Upper lobe of left lung (tissue), 4 donors: ENCODE measurements at regions not wholly inside any gene's neighbourhood (a gene's known extent, or its start where the extent isn't known, plus 50 kb on each side); places are given as distances from the start of the nearest gene placed in this dataset.

ENCODE experiments used
- CTCF ChIP-seq, 6 experiments: fragments of 450-650 bp in 4 of 6; fragments of 200-600 bp in 2 of 6; sonication (generic) in 2 of 6; IDR thresholded peaks; one replicate each; pipeline ENCODE4 v1.5.1; 2016 to 2019; ENCODE audit warnings: antibody characterized with exemption in 6 of 6
- POLR2A ChIP-seq, 4 donors: fragments of 450-650 bp; IDR thresholded peaks; one replicate each; pipeline ENCODE4 v1.5.1; 2016 to 2017; ENCODE audit warnings: antibody characterized with exemption in 4 of 4, mild to moderate bottlenecking in 2 of 4
- POLR2AphosphoS5 ChIP-seq, 2 donors: sonication (generic); formaldehyde crosslinking; IDR thresholded peaks; one replicate each; pipeline ENCODE4 v1.5.1; 2017; ENCODE audit warnings: antibody characterized with exemption in 2 of 2

DNA sequence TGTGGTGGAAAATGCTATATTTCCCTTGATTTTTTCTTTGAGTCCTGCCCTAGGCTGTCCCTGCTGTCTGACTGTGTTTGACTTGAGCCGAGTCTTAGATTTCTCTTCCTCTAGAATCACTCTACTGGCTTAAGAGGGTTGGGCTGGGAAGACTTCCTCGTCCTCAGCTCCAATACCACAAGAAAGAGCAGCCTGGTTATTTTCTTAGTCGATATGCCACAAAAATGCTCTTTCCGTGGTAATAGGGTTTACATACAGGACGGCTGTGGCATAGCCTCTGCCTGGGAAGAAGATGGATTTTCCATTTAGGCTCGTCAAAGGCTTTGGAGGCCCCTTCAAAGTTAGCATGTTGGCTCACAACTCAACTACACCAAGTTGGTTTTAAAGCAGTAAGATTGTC lies 212.0 kb upstream of the IGFBP3 start:
- TF ChIP-seq CTCF (IDR thresholded peaks at IDR 0.05) (no peak), POLR2AphosphoS5 (IDR thresholded peaks at IDR 0.05) (no peak), POLR2A (IDR thresholded peaks at IDR 0.05) (no peak)
